SU-DHL-6 (cell line): ENCODE measurements at regions not wholly inside any gene's neighbourhood (a gene's known extent, or its start where the extent isn't known, plus 50 kb on each side); places are given as distances from the start of the nearest gene placed in this dataset.
A peak's percentile ranks its signal among the peaks of the same experiment; 100 is the strongest.

Experiments used
- H2AFZ ChIP-seq: fragments of 200-600 bp; sonication (generic); 2 replicates; pipeline ENCODE4 v1.6.1; 2014; ENCODE audit warnings: low read depth, mild to moderate bottlenecking, moderate library complexity, mixed read lengths, antibody characterized with exemption, low read length; ENCODE audit not compliant: severe bottlenecking
- H3F3A ChIP-seq: fragments of 200-600 bp; shearing (Covaris generic); 2 replicates; pipeline ENCODE4 v1.6.0; 2016; ENCODE audit warnings: antibody characterized with exemption, mild to moderate bottlenecking; ENCODE audit not compliant: insufficient read depth
- H3K27ac ChIP-seq: fragments of 200-600 bp; sonication (generic); 2 replicates; pipeline ENCODE4 v1.5.1; 2016; ENCODE audit warnings: low read depth, mild to moderate bottlenecking, low read length, moderate library complexity, mixed read lengths
- H3K27me3 ChIP-seq: fragments of 200-600 bp; sonication (generic), shearing (Covaris generic); 2 replicates; pipeline ENCODE4 v1.6.0; 2014; ENCODE audit warnings: mild to moderate bottlenecking, low read length
- H3K36me3 ChIP-seq: fragments of 200-600 bp; sonication (generic); 2 replicates; pipeline ENCODE4 v1.6.1; 2014; ENCODE audit warnings: mild to moderate bottlenecking, low read length, mixed read lengths
- H3K4me2 ChIP-seq: fragments of 300-600, 200-600 bp; shearing (Covaris generic), sonication (generic); 2 replicates; pipeline ENCODE4 v1.6.0; 2014; ENCODE audit warnings: low read length, low read depth, mild to moderate bottlenecking; ENCODE audit not compliant: poor library complexity, severe bottlenecking
- H3K4me3 ChIP-seq: fragments of 200-600 bp; sonication (generic); 2 replicates; pipeline ENCODE4 v1.5.1; 2014; ENCODE audit warnings: antibody characterized with exemption, low read length, mild to moderate bottlenecking, mixed read lengths; ENCODE audit not compliant: insufficient read depth, poor library complexity, severe bottlenecking
- H3K79me2 ChIP-seq: fragments of 200-600 bp; sonication (generic); 2 replicates; pipeline ENCODE4 v1.6.1; 2014; ENCODE audit warnings: mild to moderate bottlenecking, low read length, moderate library complexity; ENCODE audit not compliant: insufficient read depth
- H3K9ac ChIP-seq: fragments of 200-600 bp; sonication (generic); 2 replicates; pipeline ENCODE4 v1.7.0; 2014; ENCODE audit warnings: mild to moderate bottlenecking, low read length
- H3K9me2 ChIP-seq: fragments of 200-600 bp; sonication (generic); replicated peaks from 2 replicates; pipeline ENCODE4 v1.6.1; 2014; ENCODE audit warnings: low read length; ENCODE audit not compliant: insufficient read depth
- H3K9me3 ChIP-seq: fragments of 200-600 bp; sonication (generic); 2 replicates; pipeline ENCODE4 v1.6.1; 2014; ENCODE audit warnings: low read length, mixed read lengths; ENCODE audit not compliant: insufficient read depth
- H4K20me1 ChIP-seq: fragments of 200-600 bp; sonication (generic); 2 replicates; pipeline ENCODE4 v1.6.1; 2014; ENCODE audit warnings: low read depth, mild to moderate bottlenecking, antibody characterized with exemption, low read length, moderate library complexity, mixed read lengths
- CTCF ChIP-seq: fragments of 200-600 bp; sonication (generic); IDR thresholded peaks from one replicate; pipeline ENCODE4 v1.5.1; 2017; ENCODE audit warnings: antibody characterized with exemption, mild to moderate bottlenecking, low read length, moderate library complexity; ENCODE audit not compliant: insufficient read depth, poor library complexity, severe bottlenecking
- EZH2phosphoT487 ChIP-seq: fragments of 200-600 bp; sonication (generic), shearing (Covaris generic); conservative IDR thresholded peaks from 2 replicates; pipeline ENCODE4 v1.6.1; 2018; ENCODE audit warnings: mild to moderate bottlenecking, antibody characterized with exemption, low read length, moderate library complexity, mixed read lengths

GRCh38 chr5:149435660-149436059, 56.6 kb upstream of the IL17B start:
- Histone ChIP-seq H3K4me3 (no peak overlapping the region), H3F3A (no peaks in the 10 kb centered on the region), H3K36me3 (no peaks in the 10 kb centered on the region), H3K9me3 (no peaks in the 10 kb centered on the region), H2AFZ (no peak overlapping the region), H3K4me2 (no peak overlapping the region), H3K79me2 (no peaks in the 10 kb centered on the region), H3K9ac (no peak overlapping the region), H3K9me2 (no peaks in the 10 kb centered on the region), H3K27me3 (no peaks in the 10 kb centered on the region), H4K20me1 (no peaks in the 10 kb centered on the region), H3K27ac (no peak overlapping the region)
- TF ChIP-seq EZH2phosphoT487 (no peak), CTCF (no peak)

GRCh38 chr5:149435015-149435376, 55.9 kb upstream of the IL17B start:
- Histone ChIP-seq H3F3A (no peaks in the 10 kb centered on the region), H3K27ac (no peak overlapping the region), H3K4me2 (no peak overlapping the region), H3K27me3 (no peaks in the 10 kb centered on the region), H2AFZ (no peak overlapping the region), H3K79me2 (no peaks in the 10 kb centered on the region), H3K9me3 (no peaks in the 10 kb centered on the region), H4K20me1 (no peaks in the 10 kb centered on the region), H3K4me3 (no peak overlapping the region), H3K9me2 (no peaks in the 10 kb centered on the region), H3K9ac (no peak overlapping the region), H3K36me3 (no peaks in the 10 kb centered on the region)
- TF ChIP-seq EZH2phosphoT487, result no peak
- TF ChIP-seq CTCF, result no peak

GRCh38 chr5:149434162-149435014, 55.3 kb upstream of the IL17B start:
- H3F3A ChIP-seq, result no peaks in the 10 kb centered on the region
- H3K79me2 ChIP-seq, result no peaks in the 10 kb centered on the region
- no peak overlapping the region for H3K4me3 ChIP-seq
- no peak overlapping the region for H3K9ac ChIP-seq
- peak; percentile 78 for TF ChIP-seq CTCF
- TF ChIP-seq EZH2phosphoT487, result no peak
- H3K27me3 ChIP-seq, result no peaks in the 10 kb centered on the region
- no peaks in the 10 kb centered on the region for H3K9me3 ChIP-seq
- H4K20me1 ChIP-seq, result no peaks in the 10 kb centered on the region
- H3K27ac ChIP-seq, result no peak overlapping the region
- no peaks in the 10 kb centered on the region for H3K36me3 ChIP-seq
- H2AFZ ChIP-seq, result no peak overlapping the region
- H3K4me2 ChIP-seq, result no peak overlapping the region
- H3K9me2 ChIP-seq, result no peaks in the 10 kb centered on the region
